Sigmoid colon (tissue), 6 donors: ENCODE measurements at regions not wholly inside any gene's neighbourhood (a gene's known extent, or its start where the extent isn't known, plus 50 kb on each side); places are given as distances from the start of the nearest gene placed in this dataset.

Experiments used
- DNase-seq: peaks from one replicate; pipeline ENCODE4 v3.0.0-alpha.2; 2019
- H3K27ac ChIP-seq, 4 donors: fragments of 200-600 bp; sonication (generic); one replicate each; pipeline ENCODE4 v1.5.1; 2016 to 2019; ENCODE audit warnings: mild to moderate bottlenecking in 1 of 4
- H3K27me3 ChIP-seq, 3 donors: fragments of 200-600 bp; sonication (generic); one replicate each; pipeline ENCODE4 v1.5.1; 2019; ENCODE audit warnings: mild to moderate bottlenecking in 1 of 3
- H3K36me3 ChIP-seq, 4 donors: fragments of 200-600 bp; sonication (generic); one replicate each; pipeline ENCODE4 v1.5.1; 2016 to 2019
- H3K4me1 ChIP-seq, 4 donors: fragments of 200-600 bp; sonication (generic); one replicate each; pipeline ENCODE4 v1.5.1; 2017 to 2019
- H3K4me3 ChIP-seq, 4 donors: fragments of 200-600 bp; sonication (generic); one replicate each; pipeline ENCODE4 v1.5.1; 2017 to 2019; ENCODE audit warnings: mild to moderate bottlenecking in 2 of 4, moderate library complexity in 1 of 4
- H3K9me3 ChIP-seq, 4 donors: fragments of 200-600 bp in 3 of 4; sonication (generic) in 3 of 4; one replicate each; pipeline versions ENCODE4 v1.5.1 to v1.6.1; 2013 to 2019
- EP300 ChIP-seq, 4 donors: sonication (generic); formaldehyde crosslinking; IDR thresholded peaks; one replicate each; pipeline ENCODE4 v1.6.1; 2017; ENCODE audit warnings: antibody characterized with exemption in 4 of 4
- POLR2A ChIP-seq, 2 donors: fragments of 450-650 bp; IDR thresholded peaks; one replicate each; pipeline ENCODE4 v1.6.1; 2016; ENCODE audit warnings: antibody characterized with exemption in 2 of 2, mild to moderate bottlenecking in 2 of 2, moderate library complexity in 2 of 2
- POLR2AphosphoS5 ChIP-seq, 4 donors: sonication (generic); formaldehyde crosslinking; IDR thresholded peaks; one replicate each; pipeline ENCODE4 v1.6.1; 2017; ENCODE audit warnings: antibody characterized with exemption in 4 of 4
- WGBS, 2 donors: extraction: QIAGEN DNeasy Blood & Tissue Kit; methylation state at CpG; one replicate each; pipeline ENCODE4 v1.1.7; 2013; 5-methylcytosine and 5-hydroxymethylcytosine counted together
- intact Hi-C: fragments of 100-400 bp; cut with DNase I; formaldehyde crosslinking; loops from one replicate; pipeline ENCODE4 v1.15.1; 2023
- TF ChIP-seq, protein P1 (sequence below), 4 experiments: fragments of 450-650 bp in 3 of 4; fragments of 200-600 bp in 1 of 4; IDR thresholded peaks; one replicate each; pipeline ENCODE4 v1.5.1; 2016 to 2019; ENCODE audit warnings: antibody characterized with exemption in 4 of 4, mild to moderate bottlenecking in 3 of 4, moderate library complexity in 2 of 4
- donor health status: healthy with polysubstance abuse.
- donor health status: healthy.

DNA sequence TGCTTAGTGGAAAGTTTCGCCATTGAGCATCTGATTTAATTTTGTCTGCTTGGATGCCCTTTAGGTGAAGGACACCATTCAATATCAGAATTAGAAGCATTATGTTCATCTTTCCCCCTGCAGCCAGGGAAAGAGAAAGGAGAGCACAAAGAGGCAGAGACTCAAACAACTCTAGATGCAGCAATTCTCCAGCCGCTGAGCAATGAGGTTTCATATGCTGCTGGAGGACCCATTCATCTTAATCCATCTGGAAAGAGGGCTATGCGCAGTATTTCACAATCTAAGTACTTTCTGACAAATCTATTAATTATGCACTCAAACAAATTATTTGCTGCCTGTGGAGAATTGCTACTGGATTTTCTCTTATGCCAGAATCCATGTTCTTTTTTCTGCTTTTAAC is 527.0 kb upstream of the TUSC1 start:
- 91 to 95% methylated on average over 3 of the region's 3 CpGs for WGBS, 2 donors
- Histone ChIP-seq H3K4me1 (no peaks in the 10 kb centered on the region), H3K4me3 (no peak overlapping the region), H3K27ac (no peak overlapping the region), H3K36me3 (no peaks in the 10 kb centered on the region), H3K27me3 (no peaks in the 10 kb centered on the region), H3K9me3 (no peaks in the 10 kb centered on the region)
- intact Hi-C loops = no loop called here
- no peak for DNase-seq
- no peak for TF ChIP-seq POLR2A (IDR thresholded peaks at IDR 0.05)
- TF ChIP-seq POLR2AphosphoS5 (IDR thresholded peaks at IDR 0.05) = no peak
- TF ChIP-seq EP300 (IDR thresholded peaks at IDR 0.05) = no peak
- TF ChIP-seq, protein P1, sequence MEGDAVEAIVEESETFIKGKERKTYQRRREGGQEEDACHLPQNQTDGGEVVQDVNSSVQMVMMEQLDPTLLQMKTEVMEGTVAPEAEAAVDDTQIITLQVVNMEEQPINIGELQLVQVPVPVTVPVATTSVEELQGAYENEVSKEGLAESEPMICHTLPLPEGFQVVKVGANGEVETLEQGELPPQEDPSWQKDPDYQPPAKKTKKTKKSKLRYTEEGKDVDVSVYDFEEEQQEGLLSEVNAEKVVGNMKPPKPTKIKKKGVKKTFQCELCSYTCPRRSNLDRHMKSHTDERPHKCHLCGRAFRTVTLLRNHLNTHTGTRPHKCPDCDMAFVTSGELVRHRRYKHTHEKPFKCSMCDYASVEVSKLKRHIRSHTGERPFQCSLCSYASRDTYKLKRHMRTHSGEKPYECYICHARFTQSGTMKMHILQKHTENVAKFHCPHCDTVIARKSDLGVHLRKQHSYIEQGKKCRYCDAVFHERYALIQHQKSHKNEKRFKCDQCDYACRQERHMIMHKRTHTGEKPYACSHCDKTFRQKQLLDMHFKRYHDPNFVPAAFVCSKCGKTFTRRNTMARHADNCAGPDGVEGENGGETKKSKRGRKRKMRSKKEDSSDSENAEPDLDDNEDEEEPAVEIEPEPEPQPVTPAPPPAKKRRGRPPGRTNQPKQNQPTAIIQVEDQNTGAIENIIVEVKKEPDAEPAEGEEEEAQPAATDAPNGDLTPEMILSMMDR (IDR thresholded peaks at IDR 0.05) = no peak

DNA sequence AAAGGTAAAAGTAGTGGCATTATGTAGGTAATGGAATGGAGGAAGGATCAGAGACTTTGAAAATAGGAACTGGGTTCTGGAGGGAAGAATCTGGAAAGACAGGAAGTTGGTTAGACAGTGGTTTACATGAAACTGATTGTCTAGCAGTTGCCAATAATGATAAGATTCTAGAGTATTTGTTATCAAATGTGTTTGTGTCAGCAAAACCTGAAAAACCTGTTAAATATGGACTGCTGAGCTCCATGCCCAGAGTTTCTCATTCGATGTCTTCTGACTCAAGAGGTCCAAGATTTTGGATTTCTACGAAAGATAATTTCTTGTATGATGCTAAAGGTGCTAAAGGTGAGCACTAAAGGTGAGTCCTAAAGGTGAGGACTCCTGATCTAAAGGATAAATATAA is 515.0 kb upstream of the TUSC1 start:
- peaks cover 0 to 2% (median 0%) of the 10 kb centered on the region in 4 donors for H3K9me3 ChIP-seq
- no peaks in the 10 kb centered on the region for H3K27me3 ChIP-seq
- WGBS, 2 donors = 80 to 83% methylated on average over 2 of the region's 2 CpGs
- no peak for TF ChIP-seq EP300 (IDR thresholded peaks at IDR 0.05)
- TF ChIP-seq POLR2A (IDR thresholded peaks at IDR 0.05) = no peak
- no peak for TF ChIP-seq POLR2AphosphoS5 (IDR thresholded peaks at IDR 0.05)
- TF ChIP-seq, protein P1 (IDR thresholded peaks at IDR 0.05) = no peak
- no peak overlapping the region for H3K27ac ChIP-seq
- no peak for DNase-seq
- no peaks in the 10 kb centered on the region for H3K36me3 ChIP-seq
- H3K4me1 ChIP-seq = no peaks in the 10 kb centered on the region
- intact Hi-C loops = no loop called here
- no peak overlapping the region for H3K4me3 ChIP-seq

DNA sequence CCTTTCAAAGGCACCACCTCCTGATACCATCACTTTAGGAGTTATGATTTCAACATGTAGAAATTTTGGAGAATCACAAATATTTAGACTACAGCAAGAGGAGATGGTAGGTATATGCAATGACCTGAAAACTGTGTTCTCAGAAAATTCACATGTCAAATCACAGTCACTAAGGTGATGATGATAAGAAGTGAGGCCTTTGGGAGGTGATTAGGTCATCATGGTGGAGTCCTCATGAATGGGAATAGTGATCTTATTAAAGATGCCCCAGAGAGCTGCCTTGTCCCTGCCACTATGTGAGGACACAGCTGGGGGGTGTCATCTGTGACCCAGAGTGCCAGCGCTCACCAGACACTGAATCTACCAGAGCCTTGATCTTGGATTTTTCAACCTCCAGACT is 513.5 kb upstream of the TUSC1 start:
- DNase-seq = no peak
- intact Hi-C loops = no loop called here
- Histone ChIP-seq H3K9me3 (no peaks in the 10 kb centered on the region), H3K4me3 (no peak overlapping the region), H3K27ac (no peak overlapping the region), H3K27me3 (no peaks in the 10 kb centered on the region), H3K36me3 (no peaks in the 10 kb centered on the region), H3K4me1 (no peaks in the 10 kb centered on the region)
- no peak for TF ChIP-seq EP300 (IDR thresholded peaks at IDR 0.05)
- no peak for TF ChIP-seq POLR2A (IDR thresholded peaks at IDR 0.05)
- TF ChIP-seq, protein P1 (IDR thresholded peaks at IDR 0.05) = no peak
- no peak for TF ChIP-seq POLR2AphosphoS5 (IDR thresholded peaks at IDR 0.05)
- 2 to 52% methylated on average over 1 of the region's 1 CpG for WGBS, 2 donors

DNA sequence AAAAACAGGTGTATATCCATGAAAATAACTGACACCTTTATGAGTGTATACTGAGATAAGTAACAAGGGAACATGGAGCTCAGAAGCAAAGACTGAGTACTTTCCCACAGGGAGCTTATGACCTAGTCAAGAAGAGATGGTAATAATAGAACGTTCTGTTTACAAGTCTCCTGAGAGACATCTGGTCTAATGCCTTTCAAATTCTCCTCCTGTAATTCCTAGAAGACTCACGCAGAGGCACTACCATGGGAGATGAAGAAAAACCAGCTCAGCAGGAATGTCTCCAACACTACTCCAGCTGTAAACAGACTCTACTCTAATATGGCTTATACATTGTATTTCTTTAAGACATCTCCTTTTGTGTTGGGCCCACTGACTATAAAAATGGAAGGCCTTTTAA is 503.6 kb upstream of the TUSC1 start:
- intact Hi-C loops = no loop called here
- Histone ChIP-seq H3K27me3 (no peaks in the 10 kb centered on the region), H3K9me3 (no peaks in the 10 kb centered on the region), H3K27ac (no peak overlapping the region), H3K4me3 (no peak overlapping the region), H3K4me1 (no peaks in the 10 kb centered on the region), H3K36me3 (no peaks in the 10 kb centered on the region)
- 30 to 54% methylated on average over 2 of the region's 2 CpGs for WGBS, 2 donors
- TF ChIP-seq POLR2A (IDR thresholded peaks at IDR 0.05) (no peak), POLR2AphosphoS5 (IDR thresholded peaks at IDR 0.05) (no peak)
- no peak for DNase-seq

DNA sequence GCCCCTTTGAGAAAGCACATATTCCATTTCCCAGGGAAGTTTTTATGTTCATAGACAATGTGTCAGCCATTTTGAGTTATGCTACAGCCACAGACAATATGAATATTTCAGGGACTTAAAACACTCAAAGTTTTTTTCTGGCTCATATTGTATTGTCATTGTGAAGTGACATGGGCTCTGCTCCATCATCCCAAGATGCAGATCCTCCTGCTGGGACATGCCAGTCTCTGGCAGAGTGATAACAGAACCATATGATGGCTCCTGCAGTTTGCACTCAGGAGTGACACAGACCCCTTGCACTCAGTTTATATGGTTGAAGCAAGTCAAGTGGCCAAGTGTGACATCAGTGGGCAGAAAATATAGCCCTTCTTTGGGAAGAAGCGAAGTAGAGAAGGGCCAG is 498.4 kb upstream of the TUSC1 start:
- Histone ChIP-seq H3K36me3 (no peaks in the 10 kb centered on the region), H3K27me3 (no peaks in the 10 kb centered on the region), H3K27ac (no peak overlapping the region), H3K9me3 (peaks cover 0 to 3% (median 0%) of the 10 kb centered on the region in 4 donors), H3K4me3 (no peak overlapping the region), H3K4me1 (no peaks in the 10 kb centered on the region)
- intact Hi-C loops = no loop called here
- TF ChIP-seq EP300 (IDR thresholded peaks at IDR 0.05) (no peak), POLR2A (IDR thresholded peaks at IDR 0.05) (no peak), POLR2AphosphoS5 (IDR thresholded peaks at IDR 0.05) (no peak)
- TF ChIP-seq, protein P1 (IDR thresholded peaks at IDR 0.05) = no peak
- DNase-seq = no peak
- 90 to 94% methylated on average over 1 of the region's 1 CpG for WGBS, 2 donors
